Spleen (tissue), 7 donors: ENCODE measurements at regions not wholly inside any gene's neighbourhood (a gene's known extent, or its start where the extent isn't known, plus 50 kb on each side); places are given as distances from the start of the nearest gene placed in this dataset.

ENCODE experiments used
- POLR2A ChIP-seq, 3 donors: fragments of 450-650 bp; IDR thresholded peaks; one replicate each; pipeline ENCODE4 v1.5.1; 2017; ENCODE audit warnings: antibody characterized with exemption in 3 of 3, mild to moderate bottlenecking in 1 of 3
- POLR2AphosphoS5 ChIP-seq, 3 donors: sonication (generic); formaldehyde crosslinking; IDR thresholded peaks; one replicate each; pipeline ENCODE4 v1.5.1; 2017; ENCODE audit warnings: antibody characterized with exemption in 3 of 3
- TF ChIP-seq, protein P1 (sequence below), 11 experiments: fragments of 200-600 bp in 7 of 11; fragments of 450-650 bp in 4 of 11; sonication (generic) in 4 of 11; IDR thresholded peaks in 8 of 11; conservative IDR thresholded peaks in 3 of 11; 1 replicate in 7 of 11; 2 replicates in 4 of 11; pipeline versions ENCODE4 v1.4.0 to v1.8.0; 2016 to 2021; ENCODE audit warnings: antibody characterized with exemption in 11 of 11, inconsistent platforms in 4 of 11, mild to moderate bottlenecking in 1 of 11
- donor health status: DM: no; HTN: no; CAD: no; lungs with moderate emphysema.
- donor health status: DM: no; HTN: no; CAD: no.
- donor health status: DM: no; HTN: no; CAD: no.

DNA sequence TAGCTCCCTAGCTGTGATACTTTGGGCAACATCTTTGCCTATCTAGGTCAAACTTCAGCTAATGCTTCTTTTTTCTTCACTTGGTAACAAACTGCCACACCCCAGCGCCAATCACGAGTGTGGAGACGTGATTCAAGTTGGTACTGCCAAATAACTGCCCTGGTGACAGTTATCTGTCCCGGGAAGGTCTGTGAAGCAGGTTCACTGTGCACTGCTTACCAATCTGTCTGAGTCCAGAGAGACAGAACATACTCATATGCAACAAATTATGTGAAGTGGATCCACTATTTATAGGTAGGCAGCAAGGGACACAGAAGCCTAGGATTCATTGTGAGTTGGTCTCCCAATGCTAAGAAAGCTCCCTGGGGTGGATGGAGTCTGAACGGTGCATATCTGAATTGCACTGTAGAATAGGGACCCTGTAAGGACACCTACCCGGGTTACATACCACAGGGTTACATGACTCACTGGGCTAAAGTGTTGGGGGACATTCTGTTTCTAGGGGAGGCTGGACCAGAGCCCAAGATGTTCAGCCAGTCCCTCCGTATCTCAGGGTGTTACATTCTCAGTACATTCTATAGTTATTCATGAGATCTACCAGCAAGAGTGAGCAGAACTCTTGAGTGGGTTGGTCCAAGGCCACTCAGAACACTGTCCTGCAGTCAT, 95.4 kb upstream of the STC2 start:
- TF ChIP-seq, protein P1, sequence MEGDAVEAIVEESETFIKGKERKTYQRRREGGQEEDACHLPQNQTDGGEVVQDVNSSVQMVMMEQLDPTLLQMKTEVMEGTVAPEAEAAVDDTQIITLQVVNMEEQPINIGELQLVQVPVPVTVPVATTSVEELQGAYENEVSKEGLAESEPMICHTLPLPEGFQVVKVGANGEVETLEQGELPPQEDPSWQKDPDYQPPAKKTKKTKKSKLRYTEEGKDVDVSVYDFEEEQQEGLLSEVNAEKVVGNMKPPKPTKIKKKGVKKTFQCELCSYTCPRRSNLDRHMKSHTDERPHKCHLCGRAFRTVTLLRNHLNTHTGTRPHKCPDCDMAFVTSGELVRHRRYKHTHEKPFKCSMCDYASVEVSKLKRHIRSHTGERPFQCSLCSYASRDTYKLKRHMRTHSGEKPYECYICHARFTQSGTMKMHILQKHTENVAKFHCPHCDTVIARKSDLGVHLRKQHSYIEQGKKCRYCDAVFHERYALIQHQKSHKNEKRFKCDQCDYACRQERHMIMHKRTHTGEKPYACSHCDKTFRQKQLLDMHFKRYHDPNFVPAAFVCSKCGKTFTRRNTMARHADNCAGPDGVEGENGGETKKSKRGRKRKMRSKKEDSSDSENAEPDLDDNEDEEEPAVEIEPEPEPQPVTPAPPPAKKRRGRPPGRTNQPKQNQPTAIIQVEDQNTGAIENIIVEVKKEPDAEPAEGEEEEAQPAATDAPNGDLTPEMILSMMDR (IDR thresholded peaks at IDR 0.05 in 8 of 11, conservative IDR thresholded peaks at IDR 0.05 in 3 of 11) = no peak
- TF ChIP-seq POLR2A (IDR thresholded peaks at IDR 0.05) = no peak
- TF ChIP-seq POLR2AphosphoS5 (IDR thresholded peaks at IDR 0.05) = no peak
